ENCODE measurements at regions not wholly inside any gene's neighbourhood (a gene's known extent, or its start where the extent isn't known, plus 50 kb on each side); places are given as distances from the start of the nearest gene placed in this dataset.

DNA sequence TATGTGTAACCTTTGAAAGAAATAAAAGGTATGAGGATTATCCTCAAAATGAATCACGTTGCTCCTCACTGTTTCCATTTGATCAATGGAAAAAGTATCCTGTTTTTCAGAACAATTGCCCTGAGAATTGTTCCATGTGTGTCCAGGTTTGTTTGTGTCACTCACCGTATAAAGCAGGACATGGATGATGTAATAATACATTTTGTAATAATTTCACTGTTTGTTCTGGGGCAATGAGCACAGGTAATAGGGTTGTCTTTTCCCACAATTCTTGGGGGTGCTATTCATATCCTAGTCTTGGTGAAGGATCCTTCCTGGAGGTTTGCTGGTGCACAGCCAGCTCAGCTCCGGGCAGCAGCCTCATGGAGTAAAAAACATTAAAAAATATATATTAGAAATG is 510.8 kb upstream of the MCTP2 start:
- TF ChIP-seq, protein P1, sequence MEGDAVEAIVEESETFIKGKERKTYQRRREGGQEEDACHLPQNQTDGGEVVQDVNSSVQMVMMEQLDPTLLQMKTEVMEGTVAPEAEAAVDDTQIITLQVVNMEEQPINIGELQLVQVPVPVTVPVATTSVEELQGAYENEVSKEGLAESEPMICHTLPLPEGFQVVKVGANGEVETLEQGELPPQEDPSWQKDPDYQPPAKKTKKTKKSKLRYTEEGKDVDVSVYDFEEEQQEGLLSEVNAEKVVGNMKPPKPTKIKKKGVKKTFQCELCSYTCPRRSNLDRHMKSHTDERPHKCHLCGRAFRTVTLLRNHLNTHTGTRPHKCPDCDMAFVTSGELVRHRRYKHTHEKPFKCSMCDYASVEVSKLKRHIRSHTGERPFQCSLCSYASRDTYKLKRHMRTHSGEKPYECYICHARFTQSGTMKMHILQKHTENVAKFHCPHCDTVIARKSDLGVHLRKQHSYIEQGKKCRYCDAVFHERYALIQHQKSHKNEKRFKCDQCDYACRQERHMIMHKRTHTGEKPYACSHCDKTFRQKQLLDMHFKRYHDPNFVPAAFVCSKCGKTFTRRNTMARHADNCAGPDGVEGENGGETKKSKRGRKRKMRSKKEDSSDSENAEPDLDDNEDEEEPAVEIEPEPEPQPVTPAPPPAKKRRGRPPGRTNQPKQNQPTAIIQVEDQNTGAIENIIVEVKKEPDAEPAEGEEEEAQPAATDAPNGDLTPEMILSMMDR (IDR thresholded peaks at IDR 0.05 in 4 of 5, conservative IDR thresholded peaks at IDR 0.05 in 1 of 5): no peak
- TF ChIP-seq POLR2A (IDR thresholded peaks at IDR 0.05): no peak

Measured in gastrocnemius medialis (tissue), 4 donors.